Hindlimb muscle (tissue), 1 donor: ENCODE measurements at regions not wholly inside any gene's neighbourhood (a gene's known extent, or its start where the extent isn't known, plus 50 kb on each side); places are given as distances from the start of the nearest gene placed in this dataset.
A peak's percentile ranks its signal among the peaks of the same experiment; 100 is the strongest.

Source experiments
- DNase-seq: peaks from one replicate; pipeline ENCODE4 v3.0.0-alpha.2; 2013

DNA sequence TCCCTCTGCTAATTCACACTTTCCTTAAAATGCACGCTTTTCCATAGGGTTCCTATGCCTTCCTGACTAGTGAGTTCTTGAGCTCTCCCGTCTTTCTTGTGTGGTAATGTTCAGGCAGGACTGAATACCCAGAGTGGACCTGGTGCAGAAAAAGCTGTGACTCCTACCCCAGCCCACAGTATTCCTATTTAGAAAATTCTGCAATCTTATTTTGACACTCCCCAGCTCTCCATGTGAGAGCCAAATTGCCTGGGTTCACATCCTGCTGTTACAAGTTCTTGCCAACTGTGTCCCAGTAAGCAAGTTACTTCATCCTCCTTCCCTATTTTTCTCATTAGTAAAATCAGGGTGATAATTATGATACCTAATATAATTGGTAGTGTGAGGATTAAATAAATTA lies 290.8 kb upstream of the SLCO3A1 start:
- DNase-seq, result no peak

DNA sequence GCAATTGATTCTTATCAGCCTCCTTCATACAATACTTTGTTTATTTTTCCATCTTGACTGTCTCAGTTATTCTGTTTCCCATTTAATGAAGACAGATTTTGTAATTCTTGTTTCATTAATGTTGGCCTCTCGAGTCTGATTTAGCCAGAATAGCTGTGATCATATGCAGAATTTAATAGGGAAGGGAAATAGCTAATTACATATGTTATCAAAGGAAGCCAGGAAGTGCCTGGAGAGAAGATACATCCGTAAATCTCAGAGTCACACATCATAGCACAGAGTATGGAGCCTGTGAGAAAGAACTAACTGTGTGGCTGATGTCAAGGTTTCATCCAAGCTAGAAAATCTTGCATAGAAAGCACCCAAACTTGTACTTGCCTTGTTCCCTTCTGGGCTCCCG lies 288.9 kb upstream of the SLCO3A1 start:
- DNase-seq, result no peak

DNA sequence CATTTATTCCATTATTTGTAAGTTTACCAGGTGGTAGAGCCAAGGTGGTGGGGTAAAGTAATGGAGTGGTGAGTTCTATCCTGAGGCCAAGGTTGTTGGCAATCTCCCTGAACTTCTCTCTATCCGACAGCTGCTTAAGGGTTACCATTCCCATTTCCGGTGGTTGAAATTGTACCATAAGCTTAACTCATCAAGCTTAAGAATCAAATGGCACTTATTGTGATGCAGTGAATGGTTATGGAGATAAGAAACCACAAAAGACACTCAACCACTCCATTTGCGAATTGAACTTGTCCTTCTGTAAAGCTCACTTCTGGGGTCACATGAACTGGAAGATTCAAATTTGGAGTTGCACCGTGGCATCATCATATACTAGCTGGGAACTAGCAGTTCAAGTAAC lies 287.4 kb upstream of the SLCO3A1 start:
- DNase-seq, result no peak

DNA sequence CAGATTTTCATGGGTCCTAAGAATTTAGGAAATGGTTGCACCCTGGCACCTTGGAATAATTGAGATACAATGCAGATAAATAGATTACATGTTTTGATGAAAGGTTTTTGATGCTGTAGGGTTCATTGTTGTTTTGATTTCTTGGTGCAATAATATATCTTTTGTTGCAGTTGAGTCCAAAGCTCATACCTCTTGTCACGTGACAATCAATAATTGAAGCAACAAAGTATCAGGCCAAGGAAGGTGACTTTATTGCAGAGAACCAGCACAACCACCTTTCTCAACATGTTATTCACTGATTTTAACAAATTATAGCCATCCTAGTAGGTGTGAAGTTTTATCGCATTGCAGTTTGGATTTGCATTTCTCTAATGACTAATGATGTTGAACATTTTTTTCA lies 285.5 kb upstream of the SLCO3A1 start:
- no peak for DNase-seq

DNA sequence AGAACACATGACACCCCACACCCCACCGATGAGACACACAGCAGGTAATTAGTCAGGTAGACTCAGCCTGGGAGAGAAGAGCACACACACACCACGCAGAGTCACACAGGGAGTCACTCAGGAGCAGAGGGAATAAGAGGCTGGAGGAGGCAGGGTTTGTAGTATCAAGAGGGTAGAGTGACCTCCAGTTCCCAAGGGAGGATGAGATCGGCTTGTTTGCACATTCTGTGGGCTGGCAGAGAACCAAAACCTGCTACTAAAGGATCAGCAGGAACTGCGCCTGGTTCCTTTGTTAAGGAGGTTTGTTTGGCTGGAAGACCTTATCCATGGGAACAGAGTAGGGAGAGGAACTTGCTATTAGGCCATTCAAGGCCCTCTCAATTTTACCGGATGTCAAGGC lies 281.4 kb upstream of the SLCO3A1 start:
- no peak for DNase-seq

DNA sequence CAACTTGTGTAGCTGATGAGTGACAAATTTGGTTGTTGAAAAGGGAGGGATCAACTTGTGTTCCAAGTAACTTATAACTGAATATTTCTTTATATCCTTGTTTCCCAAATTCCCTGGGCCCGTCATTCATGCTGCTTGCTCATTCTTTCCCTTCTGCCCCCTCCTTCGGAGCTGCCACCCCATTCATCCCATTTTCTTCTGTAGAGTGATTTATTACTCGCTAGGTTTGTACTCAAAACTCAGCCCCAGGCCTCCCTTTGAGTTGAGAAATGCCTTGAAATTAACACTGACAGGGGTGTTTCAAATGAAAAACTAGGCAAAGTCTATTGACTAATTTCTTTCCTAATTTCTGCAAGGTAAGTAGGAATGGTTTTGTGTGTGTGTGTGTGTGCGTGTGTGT lies 277.4 kb upstream of the SLCO3A1 start:
- DNase-seq, result no peak

DNA sequence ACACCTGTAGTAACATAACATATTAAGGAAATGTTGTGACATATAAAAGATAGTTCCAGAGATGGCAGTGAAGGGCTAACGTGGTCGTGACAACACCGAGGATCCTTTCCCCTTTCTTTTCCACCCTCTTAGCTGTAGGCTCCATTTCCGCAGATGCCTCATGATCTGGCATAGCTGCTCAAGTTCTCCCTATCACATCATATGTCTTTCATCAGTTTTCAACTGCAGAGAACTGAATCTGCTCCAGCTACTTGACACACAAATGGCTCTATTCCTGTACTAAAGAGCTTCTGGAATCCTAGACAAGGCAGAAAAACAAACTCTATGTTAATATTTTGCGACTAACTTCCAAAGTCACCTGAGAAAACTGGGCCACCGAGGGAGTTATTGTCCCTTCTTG lies 275.0 kb upstream of the SLCO3A1 start:
- DNase-seq, result no peak

DNA sequence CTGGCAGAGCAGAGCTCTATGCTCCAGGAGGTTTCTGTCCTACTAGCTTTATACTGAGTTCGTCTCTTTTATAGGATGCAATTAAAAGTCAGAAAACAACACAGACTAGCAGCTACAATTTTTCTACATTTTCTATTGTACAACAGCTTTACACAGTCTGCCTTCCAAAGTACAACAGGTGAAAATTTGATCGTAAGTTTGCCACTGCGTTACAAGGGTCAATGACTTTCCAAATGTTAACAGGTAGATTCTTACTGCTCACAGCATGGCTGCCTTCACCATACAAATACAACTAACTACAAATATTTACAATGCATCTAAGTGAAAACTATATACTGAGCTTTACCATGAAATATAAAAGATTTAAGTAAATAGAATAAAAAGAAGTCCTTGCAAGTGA lies 268.6 kb upstream of the SLCO3A1 start:
- no peak for DNase-seq

DNA sequence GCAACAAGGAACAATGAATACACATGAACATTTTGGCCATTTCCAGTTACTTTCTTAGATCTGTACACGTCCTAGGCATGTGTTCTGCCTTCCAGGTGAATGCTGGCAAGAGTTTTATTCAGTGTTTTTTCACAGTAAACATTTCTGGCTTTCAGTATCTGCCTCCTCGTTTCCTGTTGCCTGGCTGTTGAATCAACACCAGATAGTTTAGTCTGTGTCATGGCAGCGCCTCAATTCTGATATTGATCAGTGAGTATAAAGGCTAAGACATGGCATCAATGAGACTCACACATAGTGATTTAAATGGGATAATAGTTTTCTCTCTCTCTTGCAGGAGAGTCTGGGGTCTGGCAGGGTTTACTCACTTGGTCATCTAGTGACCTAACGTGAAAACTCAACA lies 266.9 kb upstream of the SLCO3A1 start:
- no peak for DNase-seq

DNA sequence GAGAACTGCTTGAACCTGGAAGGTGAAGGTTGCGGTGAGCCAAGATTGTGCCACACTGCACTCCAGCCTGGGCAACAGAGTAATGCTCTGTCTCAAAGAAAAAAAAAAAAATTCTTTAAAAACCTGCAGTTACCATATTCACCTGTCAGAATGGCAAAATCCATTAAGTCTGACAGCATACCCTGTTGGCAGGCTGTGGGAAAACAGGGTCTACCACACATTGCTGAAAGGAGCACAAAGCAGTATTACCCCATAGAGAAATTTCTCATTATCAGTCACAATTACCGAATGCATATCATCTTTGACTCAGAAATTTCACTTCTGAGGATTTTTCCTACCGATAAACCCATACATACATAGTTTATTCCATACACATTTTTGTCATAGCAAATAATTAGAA lies 264.1 kb upstream of the SLCO3A1 start:
- no peak for DNase-seq

DNA sequence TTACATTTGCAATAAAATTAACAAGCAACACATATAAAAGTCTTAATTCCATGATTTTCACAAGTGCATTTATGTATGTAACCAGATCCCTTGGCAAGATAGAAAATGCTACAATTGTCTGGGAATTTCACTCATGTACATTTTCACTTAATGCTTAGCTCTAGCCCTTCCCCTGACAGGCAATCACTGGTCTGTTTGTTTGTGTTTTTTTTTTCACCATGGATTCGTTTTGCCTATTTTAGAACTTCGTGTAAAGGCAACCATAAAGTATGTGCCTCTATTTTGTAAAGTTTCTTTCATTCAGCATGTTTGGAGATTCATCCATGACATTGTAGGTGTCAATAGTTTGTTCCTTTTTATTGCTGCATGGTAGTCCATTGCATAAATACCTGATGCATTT lies 260.9 kb upstream of the SLCO3A1 start:
- no peak for DNase-seq

DNA sequence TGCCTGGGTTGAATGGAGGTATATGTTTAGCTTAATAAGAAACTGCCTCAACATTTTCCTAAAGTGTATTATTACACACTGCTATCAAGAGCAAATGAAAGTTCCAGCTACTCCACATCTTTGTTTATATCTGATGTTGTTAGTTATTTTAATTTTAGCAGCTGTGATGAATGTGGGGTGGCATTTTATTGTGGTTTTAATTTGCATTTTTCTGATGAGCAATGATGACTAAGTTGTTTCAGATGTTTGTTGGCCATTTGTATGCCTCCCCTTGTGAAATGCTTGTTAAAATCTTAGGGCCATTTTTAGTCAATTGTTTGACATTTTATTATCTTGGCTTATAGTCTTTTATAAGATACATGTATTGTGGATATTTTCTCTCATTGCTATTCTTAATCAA lies 260.4 kb upstream of the SLCO3A1 start:
- DNase-seq, result no peak

DNA sequence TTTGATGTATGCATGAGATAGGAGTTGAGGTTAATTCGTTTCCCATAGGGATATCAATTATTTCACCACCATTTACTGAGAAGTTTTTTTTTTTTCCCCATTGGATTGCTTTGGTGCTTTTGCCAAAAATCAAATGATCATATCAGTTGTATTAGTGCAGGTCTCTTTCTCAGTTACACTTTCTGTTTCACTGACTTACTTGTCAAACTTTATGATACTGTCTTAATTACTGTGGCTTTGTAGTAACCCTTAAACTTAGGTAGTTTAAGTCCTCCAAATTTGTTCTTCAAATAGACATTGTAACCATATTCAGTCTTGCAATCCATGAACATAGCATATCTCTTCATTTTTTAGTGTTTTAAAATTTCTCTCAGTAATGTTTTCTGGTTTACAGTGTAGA lies 259.9 kb upstream of the SLCO3A1 start:
- DNase-seq, result no peak

DNA sequence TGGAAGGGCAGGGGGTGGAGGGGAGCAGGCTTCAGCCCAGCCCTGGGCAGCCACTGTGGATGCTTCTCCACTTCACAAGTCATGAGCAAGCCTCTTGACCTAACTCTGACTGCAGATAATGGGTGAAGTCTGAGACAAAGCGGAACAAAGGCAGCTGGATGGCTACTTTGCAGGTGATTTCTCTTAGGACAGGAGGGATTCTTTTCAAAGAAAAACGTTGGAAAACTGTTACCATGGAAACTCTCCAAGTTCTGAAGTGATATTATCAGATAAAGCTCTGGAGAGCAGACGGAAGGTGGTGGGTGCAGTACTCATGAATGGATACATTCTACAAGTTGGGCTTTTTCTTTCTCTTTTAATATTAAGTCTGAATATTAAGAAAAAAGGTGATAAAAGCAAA lies 254.2 kb upstream of the SLCO3A1 start:
- no peak for DNase-seq

DNA sequence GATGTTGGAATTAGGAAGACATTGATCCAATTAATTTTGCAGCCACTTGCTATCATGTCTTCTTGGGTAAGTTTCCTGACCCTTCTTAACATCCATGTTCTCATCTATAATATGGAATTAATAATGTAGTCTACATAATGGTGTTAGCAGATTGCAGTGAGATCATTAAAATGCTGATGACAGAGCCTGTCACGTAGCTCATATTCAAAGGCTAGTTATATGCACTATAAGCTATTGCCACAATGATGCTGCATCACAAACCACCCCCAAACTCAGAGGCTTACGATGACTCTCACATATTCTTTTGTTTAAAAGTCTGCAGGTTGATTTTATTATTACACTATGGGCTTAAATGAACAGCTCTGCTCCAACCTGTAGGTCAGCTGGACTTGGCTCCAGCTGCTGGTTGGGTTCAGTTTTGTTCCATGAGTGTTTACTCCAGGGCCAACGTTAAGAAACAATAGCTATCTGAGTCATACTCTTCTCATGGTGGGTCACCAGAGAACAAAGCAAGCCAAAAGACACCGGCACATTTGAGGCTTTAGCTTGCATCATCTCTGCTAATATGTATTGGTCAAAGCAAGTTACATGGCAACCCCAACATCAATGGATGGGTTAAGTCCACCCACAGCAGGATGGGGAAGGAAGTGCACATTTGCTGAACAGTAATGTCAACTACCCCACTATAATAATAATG lies 250.0 kb upstream of the SLCO3A1 start:
- DNase-seq, result no peak

DNA sequence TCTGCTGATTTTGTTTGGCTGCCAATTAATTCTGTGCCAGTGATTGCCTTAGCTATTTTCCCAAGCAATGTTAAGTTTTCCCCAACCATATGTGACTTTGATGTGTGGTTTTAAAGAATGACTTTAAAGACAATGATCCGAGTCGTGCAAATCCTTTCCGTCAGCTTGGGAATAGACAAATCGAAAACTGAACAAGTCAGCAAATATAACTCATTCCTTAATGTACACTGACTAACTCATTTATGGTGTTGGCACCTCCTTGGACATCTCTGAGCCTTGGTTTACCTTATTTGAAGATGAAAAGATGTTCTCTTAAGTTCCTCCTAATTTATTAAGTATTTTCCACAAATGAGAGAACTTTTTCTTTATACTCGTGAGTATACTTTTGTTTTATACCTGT lies 249.4 kb upstream of the SLCO3A1 start:
- no peak for DNase-seq

DNA sequence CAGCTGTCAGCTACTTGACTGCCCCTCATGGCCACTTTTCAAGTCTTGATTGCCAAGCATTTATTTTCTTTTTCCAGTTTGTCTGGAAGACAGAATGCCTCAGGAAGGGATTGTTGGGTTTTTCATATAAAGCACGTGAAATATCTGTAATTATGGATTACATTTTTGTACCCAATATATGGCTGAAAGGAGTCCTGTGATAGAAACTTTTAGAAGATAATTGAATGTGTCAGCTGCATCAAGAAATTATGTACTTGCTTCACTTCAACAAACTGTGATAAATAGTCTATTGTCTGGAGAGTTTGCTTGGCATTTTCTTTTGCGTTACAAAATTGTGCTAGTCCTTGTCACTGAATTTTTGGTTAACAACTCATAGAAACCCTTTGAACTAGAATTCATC lies 247.9 kb upstream of the SLCO3A1 start:
- DNase-seq, result no peak

DNA sequence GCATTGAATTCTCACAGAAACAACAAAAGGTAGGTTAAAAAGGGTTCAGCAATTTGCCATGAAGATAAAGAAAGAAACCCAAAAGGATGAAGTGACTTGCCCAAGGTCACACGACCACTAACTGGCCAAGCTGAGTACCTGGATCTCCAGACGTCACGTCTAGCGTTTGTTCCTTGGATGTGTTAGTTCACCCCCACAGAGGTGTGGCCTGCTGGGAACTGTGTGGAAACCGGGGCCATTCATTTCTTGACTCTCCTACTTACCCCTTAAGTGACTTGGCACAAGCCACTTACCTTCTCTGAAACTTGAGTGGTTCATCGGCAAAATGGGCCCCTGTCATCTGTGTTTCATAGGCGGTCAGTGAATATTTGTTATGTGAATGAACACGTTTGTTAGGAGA lies 244.3 kb upstream of the SLCO3A1 start:
- DNase-seq, result peak; percentile 2

DNA sequence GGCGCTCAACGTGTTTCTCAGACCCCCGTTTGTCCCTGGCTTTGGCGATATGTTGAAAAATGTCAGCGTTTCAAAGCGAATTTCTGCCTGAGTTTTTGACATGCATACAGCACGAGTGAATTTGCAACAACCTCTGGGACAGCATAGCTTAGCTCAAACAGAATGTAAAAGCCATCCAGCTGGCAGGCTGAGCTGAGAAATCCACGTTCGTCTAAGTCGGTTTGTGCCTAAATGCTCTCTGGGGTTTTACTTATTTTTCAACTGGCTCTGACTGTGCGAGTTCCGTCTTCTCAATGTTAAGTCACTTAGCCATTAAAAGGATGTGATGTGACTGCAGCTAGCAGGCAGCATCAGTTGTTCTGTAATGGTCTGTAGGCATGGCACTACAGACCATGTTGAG lies 243.5 kb upstream of the SLCO3A1 start:
- peak; percentile 56 for DNase-seq

DNA sequence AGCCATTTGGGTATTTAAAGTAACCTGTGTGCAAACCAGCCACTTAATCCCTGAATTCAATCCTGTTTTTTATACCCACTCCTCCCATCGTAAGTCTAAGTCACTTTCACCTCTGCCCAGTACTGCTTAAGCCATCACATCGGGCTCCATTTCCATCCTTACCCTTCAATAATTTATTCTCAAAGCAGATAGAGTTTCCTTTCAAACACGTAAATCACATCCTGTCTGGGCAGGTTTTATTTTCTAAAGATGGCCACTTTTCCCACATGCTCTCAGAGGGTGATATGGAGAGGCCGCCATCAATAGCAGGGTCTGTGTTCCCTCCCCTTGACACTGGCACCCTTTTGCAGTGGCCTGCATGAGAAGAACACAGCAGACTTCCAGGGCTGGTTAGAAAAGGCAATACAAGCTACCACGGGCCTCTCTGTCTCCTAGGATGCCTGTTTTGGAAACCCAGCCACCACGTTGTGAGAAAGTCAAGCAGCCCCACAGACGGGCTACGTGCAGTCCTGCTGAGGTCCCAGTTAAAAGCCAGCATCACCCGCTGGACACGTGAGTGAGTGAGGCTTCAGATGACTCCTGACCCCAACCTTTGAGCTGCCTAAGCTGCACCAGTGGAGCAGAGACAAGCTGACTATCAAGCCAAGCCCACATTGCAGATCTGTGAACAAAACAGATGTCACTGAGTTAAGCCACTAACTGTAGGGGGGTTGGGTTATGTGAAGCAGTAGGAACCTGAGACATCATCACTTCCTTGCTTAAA lies 241.8 kb upstream of the SLCO3A1 start:
- DNase-seq, result no peak

DNA sequence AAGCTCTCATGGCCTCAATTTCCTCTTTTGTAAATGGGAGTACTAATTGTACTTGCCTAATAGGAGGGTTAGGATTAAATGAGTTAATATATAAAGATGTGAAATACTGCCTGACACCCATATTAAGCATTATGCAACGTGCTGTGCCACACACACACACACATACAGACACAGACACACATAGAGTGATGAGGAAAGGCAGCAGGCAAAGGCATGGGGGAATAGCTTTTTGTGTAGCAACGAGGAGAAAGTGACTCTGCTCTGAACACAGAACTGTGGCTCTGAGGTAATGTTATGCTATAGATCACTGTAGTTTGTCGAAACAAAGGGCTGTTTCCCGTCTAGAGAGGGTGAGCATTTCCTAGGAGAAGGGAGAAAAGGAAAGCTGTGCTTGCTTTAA lies 233.3 kb upstream of the SLCO3A1 start:
- no peak for DNase-seq

DNA sequence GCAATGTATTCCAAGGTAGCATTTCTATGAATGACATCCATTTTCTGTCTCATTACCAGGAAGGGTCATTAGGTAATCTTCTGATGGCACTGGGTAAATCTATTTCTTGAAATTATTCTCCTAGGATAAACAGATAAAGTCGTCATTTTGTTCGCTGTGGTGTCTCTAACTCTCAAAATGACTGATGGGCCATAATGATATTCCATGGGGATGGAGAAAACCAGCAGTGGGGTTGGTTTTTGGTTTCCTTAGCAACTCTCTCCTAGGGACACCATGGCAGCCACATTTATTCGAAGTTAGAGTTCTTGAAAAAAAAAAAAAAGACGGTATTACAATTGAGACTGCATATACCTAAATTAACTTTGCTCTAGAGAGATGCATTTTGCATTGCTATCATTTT lies 231.3 kb upstream of the SLCO3A1 start:
- DNase-seq, result no peak

DNA sequence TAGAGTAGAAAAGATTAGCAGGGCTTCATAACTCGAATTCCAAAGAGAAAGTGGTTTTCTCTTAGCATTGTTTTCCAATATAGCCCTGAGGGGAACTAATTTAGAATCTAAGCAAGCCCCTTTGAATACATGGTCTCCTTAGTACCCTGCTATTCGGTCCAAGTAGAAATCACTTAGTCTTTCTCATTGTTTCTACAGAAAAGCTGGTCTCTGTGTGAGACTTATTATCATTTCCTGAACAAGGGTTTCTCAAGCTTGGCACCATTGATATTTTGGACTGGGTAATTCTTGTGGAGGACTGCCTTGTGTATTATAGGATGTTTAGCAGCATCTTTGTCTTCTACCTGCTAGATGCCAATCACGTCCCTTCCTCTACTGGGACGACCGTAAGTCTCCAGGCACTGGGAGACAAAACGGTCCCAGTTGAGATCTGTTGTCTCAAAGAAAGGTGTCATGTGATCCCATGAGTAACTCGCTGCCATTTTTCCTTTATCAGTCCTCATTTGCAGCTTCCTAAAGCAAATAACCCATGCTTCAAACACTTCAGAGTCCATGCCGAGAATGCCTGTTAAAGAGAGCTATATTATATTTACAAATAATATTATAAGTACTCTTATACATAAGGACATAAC lies 230.7 kb upstream of the SLCO3A1 start:
- no peak for DNase-seq

DNA sequence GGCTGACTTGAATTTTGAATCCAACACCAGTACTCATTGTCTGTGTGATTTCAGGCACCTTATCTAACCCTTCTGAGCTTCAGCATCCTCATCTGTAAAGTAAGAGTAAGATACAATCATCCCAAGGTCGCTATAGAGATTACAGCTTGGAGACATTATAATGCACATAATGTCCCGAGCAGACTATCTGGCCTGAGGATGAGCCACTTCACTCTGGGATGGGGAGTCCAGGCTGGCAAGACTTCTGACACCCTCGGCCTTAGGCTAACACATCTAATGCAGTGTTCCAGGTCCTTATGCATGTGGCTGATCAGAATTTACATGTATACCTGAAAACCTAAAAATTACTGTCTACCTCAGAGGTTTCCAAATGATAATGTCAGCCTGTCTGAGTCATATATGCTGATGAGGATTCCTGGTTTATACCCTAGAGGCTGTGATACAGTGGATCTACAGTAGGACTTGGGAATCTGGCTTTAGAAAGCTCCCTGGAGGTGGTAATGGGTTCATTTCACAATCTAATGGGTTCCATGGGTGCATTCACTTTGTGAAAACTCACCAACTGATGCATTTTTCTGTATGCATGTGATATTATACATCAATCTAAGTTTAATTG lies 229.0 kb upstream of the SLCO3A1 start:
- no peak for DNase-seq
